HG02759 (cell line): ENCODE measurements at regions not wholly inside any gene's neighbourhood (a gene's known extent, or its start where the extent isn't known, plus 50 kb on each side); places are given as distances from the start of the nearest gene placed in this dataset.

Source experiments
- ATAC-seq: cut with Tn5 transposase; IDR thresholded peaks from one replicate; pipeline ENCODE4 v1.9.1; 2021; ENCODE audit warnings: mild to moderate bottlenecking, moderate library complexity; ENCODE audit not compliant: unreplicated experiment

DNA sequence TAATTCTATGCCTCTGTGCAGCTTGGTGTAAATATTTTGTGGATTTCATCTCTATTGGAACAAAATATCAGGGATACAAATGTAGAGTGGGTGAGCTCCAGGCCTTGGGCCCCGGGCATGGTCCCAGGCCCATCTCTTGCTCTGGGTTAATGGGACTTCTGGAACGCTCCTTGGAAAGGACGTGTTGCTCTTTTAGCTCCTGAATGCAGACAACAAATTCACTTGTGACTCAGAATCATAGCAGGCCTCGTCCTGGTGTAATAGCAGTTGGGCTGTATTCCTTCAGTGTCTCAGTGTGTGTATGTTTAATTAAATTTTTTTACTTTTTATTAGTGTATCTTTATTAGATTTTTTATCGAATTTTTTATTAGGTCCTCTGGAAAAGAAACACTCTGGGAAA lies 266.7 kb upstream of the C2CD4B start:
- no peak for ATAC-seq

DNA sequence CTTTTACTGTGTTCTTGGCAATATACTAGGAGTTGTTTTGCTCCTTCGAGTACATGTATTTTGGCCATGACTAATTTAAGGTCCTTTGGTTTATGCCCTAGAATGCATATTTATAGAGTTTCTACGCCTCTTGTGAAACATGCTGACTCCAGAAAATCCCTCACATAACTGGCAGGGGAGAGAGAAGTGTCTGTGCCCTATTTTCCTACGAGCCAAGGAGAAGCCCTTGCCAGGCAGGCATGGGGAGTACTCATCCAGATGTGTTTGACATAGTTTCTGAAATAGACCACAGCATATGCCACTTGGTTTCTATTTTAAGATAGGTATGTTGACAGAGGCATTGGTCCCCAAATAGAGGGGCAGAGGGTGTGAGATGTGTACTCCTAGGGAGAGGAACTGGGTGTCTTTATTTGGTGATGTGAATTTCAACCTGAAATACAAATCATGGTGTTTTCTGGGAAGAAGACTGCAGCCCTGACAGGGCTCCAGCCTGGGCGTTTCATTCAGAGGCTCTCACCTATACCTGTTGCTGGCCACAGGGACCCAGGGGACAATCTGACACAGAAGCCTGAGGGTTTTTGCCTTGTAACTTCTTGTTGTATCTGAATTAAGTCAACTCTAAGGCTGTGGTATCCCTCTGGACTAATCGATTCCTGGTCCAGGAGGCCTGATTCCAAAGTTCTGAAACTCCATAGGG lies 267.8 kb upstream of the C2CD4B start:
- no peak for ATAC-seq

DNA sequence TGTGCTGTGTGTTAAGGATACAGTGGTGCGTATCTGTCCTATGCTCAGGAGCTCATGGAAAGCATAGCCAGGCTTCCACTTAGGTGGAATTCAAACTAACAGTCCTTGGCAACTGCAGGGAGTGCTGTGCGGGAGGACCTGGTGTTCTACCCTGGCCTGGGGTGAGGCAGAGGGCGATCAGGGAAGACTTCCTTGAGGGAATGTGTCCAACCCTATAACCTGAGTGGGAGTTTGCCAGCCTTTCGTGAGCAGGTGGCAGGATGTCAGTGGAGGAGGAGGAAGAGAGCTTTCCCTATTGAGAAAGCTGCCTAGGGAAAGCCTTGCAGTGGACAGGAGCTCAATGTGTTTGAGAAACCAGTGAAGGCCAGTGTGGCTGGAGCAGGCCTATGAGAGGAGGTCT lies 271.1 kb upstream of the C2CD4B start:
- ATAC-seq = no peak

DNA sequence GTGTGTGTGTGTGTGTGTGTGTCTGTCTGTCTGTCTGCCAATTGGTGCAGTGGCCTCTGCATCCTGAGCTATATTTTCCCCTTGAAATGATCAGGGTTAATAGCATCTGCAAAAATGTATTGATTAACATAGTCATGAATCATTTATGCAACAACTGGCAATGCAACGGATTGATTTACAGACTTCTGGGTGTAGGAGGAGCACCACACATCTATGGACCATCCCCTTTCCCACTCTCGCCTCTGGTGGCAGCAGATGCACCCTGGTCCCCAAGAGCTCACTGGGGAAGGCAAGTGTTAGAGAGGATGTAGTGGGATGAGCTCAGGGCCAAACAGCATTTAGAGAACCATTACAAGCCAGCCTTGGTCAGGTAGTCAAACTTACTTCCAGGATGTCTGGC lies 272.7 kb upstream of the C2CD4B start:
- no peak for ATAC-seq

DNA sequence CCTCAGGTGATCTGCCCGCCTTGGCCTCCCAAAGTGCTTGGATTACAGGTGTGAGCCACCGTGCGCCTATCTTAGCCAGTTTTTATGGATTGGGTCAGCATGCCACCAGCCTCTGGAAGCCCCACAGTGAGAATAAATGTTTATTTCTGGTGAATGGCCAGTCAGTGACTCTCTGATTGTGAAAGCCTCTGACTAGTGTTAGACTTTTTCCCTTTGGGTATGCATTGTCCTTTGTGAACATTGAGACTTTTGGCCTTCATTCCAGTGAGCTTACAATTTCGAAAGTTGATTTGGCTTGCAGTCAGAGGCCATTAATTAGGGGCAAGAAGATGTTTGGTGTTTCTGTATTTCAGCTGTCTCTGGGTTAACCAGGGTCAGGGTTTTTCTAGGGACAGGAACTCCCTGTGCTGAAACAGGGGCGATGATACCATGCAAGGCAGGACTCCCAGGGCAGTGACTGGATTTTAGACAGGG lies 274.5 kb upstream of the C2CD4B start:
- ATAC-seq = no peak

DNA sequence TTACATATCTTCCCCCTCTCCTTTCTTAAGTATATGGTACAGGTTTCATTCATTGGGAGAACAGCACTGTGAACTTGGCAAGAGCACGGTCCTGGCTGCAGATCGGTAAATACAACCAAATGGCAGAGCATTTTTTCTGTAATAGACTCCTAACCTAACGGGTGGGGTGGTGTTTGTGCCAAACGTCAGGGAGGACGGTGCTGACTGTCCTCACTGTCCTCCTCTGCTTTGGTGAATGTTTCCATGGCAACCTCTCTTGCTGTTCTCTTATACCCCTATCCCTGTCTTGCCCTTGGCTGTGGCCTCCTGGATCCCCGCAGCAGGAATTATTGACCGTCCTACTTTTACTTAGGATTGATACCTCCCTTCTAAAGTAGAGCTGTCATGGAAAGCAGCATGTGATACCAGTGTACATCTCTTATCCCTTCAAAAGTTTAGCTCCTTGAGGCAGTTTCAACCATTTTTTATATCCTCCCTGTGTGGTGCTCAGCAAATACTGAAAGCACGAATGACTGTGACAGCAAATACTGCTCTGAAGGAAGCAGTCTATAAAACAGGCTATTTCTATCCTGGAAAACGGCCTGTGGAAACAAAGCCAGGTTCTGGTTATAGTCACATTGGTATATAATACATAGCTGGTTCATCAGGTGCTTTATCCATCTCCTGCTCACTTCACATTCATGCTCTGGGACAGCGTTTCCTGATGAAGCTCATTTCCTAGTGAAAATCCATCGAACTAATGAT lies 275.4 kb upstream of the C2CD4B start:
- no peak for ATAC-seq

DNA sequence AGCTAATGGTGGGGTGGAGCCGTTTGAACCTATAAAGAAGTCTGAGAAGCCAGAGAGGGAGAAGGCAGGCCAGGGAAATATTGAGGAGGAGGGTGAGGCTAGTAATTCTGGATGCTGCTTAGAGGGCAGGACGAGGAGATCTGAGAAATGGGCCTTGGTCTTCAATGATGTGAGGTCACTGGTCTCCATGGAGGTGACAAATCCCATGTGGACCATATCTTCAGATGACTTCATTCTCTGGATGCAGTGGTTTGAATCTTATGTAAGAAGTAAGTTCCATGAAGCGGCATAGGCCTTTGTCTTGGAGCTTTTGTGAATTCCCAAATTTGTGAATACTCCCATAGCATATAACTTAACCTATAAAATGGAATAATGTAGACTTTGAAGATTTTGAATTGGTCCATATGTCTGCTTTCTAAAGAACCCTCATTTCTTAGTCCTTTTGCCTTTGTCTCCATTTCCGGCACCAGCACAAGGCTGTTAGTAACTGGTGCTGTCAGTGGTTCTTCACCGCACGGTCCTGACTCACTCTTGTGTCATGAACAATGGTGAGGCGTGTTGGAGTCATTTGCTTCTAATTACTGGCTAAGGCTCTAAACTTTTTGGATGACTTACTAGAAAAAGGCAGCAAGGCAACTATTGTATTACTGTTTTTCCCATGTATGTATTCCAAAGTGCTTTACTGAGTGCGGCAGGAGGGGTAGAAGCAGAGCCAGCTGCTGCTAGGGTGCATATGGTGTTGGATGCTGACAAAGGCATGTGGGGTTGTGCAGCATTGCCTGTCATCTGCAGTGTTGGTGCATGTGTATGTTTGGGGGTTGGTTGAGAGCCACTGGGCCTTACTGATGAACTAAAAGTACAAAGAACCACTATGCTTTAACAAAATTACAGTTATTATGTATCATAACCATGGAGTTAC lies 279.3 kb upstream of the C2CD4B start:
- no peak for ATAC-seq

DNA sequence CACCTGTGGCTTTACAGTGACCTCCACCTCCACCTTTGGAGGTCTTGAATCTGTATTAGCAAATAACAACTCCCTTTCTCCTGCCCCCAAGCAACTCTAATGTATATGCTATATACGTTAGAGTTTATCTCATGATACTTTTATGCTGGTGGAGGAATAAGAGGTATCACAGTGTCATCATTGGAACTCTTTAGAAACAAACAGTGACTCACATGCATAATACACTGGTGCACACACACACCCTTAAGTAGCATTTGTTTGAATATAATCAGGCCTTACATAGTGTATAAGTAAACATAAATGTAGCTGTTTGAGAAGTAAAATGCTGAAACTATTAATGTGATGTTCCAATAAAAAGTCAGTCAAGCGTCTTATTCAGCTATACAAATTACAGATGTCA lies 280.2 kb upstream of the C2CD4B start:
- ATAC-seq = no peak

DNA sequence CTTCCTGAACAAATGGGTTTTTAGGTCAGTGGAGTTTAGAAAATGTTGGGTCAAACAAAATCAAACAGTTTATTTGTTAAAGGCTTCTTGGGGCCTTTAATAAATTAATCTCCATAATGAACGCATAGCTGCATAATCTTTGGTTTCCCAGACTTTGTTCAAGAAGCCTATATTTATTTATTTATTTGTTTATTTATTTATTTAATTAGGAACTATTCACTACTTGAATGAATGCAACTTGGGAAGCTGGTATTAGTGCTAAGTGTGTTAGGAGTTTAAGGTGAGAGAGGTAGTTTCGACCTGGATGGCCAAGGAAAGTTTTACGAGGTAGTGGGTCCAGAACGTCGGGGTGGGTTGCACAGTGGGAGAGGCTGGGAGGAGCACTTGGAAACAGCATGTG lies 281.9 kb upstream of the C2CD4B start:
- no peak for ATAC-seq

DNA sequence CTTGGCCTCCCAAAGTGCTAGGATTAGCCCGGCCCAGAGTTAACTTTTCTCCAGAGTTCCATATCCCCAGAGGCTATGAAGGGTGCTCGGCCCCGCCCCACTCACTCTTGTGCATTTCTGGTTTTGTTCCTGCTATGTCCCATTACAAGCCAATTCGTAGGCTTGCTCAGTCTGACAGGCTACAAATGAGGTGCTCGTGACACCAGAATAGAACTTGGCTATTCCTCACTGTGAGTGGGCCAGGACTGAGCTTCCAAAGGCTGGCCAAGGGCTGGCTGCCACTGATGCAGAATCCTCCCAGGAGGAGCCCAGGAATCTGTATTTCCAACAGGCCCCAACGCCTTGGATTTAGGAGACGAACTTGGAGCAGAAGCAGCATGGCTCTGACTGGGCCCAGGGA lies 282.7 kb upstream of the C2CD4B start:
- no peak for ATAC-seq

DNA sequence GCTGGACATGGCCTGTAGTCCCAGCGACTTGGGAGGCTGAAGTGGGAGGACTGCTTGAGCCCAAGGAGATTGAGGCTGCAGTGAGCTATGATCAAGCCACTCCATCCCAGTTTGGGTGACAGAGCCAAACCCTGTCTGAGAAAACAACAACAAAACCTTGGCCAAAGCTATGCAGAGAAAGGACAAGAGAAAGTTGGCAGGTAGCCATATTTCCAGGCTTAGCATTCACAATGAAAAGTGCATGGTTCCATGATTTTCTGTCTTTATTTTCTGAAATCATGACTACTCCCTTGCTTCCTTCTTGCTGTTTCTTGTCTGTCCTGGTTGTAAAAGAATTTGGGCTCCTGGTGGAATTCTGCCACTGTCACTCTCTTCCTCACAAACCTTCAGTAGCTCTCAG lies 284.6 kb upstream of the C2CD4B start:
- no peak for ATAC-seq

DNA sequence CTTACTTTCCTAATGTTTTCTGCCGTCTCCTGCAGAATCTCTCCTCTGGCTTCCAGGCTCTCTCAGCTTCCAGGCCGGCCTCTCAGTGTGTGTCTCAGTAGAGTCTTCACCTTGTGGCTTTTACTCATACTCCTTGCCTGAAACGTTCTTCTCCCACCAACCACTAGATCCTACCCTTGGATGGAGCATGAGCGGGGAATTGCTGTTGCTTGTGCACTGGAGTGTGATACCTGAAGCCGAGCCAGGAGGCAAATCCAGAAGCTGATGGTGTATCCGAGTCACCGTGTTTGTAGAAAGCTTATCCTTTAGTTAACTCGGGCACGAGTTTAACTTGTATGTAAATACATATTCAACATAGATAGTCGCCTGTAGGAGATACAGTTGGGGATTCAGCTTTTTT lies 285.0 kb upstream of the C2CD4B start:
- no peak for ATAC-seq

DNA sequence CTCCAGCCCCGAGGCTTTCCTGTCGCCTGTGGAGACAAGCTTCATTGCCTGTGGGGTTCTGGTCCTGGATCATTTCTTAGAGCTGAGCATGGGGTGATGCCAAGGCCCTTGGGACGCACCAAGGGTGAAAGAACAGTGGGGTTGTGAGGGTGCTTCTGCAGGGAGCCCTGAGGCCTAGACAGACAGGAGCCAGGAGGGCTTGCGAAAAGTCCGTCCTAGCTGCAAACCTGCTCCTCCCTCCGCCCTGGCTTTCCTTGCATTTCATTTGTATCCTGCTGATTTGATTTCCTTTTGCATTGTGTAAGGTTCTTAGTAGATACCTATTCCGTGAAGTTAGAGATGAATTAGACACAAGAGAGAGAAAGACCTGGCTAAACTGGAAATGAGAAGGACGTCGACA lies 286.9 kb upstream of the C2CD4B start:
- no peak for ATAC-seq

DNA sequence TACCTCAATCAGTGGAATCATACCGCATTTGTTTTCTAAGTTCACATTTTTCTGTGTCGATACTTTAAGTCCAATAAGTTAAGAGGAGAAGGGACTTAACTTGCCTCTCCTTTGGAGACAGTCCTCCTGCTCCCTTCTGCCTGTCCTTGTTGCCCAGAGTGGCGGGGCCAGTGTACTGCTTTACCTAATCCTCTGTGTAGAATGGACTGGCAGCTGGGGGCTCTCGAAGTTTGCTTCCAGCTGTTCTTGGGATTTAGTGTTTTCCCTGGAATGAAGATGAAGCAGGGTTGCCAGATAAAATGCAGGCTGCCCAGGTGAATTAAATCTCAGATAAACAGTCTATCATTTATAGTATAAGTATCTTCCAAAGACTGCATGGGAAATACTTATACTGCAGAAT lies 287.6 kb upstream of the C2CD4B start:
- ATAC-seq = no peak

DNA sequence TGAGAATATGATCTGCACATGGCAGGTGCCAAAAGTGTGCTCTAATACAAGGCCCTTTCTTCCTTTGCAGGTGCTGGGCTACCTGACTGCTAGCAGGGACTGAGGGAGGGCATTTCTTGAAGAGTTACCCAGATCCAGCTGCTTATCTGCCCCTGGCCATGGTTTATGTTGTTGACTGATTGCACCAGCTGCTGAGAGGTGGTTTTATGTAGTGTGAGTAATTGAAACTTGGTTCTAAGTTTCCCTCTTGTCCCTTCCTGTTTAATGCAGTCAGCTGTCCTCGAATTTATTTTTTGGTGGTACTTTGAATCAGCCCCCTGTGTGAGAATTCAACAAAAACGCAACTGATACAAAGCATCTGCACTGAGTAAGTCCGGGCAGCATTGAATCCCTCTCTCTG lies 288.3 kb upstream of the C2CD4B start:
- ATAC-seq = no peak

DNA sequence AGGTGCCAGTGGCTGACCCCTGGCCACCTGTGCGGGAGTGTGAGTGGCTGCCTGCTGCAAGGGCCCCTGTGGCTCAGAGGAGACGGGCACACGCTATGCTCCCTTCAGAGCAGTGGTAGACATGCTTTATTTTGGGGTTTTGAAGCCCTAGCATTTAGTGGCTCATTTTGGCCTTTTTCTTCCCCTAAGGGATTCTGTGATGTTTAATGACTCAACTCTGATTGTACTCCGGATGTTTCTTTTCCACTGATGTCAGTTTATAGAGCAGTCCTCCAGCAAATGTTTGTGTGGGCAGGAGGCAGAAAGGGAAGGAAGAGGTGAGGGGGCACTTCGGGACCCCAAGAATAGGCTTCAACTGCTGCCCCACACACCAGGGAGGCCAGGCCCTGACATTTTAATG lies 288.9 kb upstream of the C2CD4B start:
- ATAC-seq = no peak

DNA sequence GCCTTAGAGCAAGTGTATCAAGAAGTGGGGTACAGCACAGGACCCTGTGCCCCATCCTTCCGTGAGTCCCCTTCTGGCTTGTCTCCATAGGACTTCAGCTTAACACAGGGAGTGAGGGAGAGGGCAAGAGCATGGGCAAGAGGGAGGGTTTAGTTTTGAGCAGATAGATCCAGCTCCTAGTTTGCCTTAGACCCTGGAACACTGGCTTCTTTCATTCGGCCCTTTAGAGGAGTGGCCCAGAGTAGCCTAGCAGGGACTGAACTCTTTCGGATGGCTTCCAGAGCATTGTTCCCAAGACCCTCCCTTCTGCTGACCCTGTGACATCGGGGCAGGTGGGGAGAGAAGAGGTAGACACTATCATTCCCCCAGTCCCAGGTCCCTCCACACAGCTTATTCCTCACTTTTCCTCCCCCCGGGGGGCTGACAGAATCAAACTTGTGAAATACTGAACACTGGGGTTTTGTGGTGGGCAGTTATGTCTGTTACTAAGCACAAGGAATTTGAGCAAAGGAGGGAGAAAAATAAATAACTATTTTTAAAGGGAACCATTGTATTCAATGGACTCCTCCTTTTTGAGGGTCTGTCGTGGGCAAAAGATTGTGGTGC lies 289.6 kb upstream of the C2CD4B start:
- ATAC-seq = no peak

DNA sequence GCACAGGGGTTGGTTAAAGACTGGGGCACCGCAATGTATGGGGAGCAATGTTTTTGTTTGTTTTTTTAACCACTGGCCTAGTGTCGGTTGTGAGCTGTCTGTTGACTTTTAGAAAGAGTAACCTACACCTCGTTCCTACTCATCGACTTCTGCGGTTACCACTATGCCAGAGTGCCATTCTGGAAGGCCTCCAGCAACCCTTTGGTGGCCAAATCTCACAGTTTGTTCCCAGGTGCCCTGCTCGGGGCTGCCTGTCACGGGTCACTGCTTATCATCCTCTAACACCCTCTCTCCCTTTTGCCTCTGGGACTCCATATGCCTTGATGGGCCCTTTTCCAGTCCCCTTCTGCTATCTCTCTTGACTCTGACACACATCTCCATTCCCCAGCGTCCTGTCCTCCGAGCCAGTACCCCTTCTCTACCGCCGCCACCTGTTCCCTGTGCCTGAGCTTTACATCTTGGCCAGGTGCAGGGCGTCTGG lies 290.4 kb upstream of the C2CD4B start:
- no peak for ATAC-seq

DNA sequence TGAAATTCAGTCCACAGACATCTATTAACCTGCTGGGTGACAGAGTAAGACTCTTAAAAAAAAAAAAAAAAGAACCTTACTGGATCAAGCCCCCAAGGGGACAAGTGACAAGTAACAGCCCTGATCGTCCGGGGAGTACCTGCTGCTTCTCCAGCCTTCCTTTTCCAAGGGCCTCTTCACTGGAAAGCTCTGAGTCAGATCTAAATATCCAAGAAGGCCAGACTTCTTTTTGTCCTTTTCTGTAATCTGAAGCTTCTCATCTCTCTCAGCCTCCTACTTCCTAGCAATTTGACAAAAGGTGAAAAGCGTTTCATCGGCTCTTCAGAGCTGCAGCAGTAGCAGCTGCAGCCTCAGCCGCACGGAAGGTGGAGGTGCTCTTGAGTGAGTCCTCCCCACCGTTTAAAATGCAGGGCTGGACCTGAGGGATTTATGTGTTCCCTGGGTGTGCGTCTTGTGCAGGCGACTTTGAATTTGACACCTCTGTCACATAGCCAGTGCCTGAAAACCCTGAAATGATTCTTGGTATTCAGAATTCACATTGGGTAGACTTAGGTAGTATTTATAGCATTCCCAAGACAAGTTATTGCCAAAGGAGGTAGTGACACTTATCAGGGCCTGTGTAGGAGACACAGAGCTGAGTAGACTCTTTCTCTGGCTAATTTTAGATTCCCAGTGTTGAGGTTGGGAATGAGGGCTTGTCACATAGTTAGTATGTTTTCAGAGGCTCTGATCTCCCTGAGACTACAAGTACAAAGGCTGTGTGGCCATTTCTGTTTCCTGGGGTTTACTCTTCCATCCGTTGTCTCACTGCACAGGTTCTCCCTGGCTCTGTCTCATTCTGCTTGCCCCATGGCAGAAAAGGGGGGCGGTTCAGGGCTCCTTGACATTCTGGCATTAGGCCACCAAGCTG lies 291.2 kb upstream of the C2CD4B start:
- ATAC-seq = no peak

DNA sequence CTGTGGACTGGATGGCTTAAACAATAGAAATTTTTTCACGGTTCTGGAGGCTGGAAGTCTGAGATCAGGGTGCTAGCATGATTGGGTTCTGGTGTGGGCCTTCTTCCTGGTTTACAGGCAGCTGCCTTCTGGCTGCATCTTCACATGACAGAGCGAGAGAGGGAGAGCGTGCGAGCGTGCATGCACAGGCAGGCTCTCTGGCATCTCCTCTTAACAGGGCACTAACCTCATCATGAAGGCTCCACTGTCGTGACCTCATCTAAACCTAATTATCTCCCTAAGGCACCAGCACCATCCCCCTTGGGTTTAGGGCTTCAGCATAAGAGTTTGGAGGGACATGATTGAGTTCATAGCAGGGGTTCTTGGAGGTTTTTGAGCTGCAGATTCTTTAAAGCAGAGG lies 292.0 kb upstream of the C2CD4B start:
- ATAC-seq = no peak
